Type B pancreatic cell (in vitro differentiated cells): ENCODE measurements at regions not wholly inside any gene's neighbourhood (a gene's known extent, or its start where the extent isn't known, plus 50 kb on each side); places are given as distances from the start of the nearest gene placed in this dataset.

ENCODE experiments used
- DNase-seq: peaks from one replicate; pipeline ENCODE4 v3.0.0; 2021; ENCODE audit warnings: mixed read lengths; ENCODE audit not compliant: unreplicated experiment; ENCODE audit errors: extremely low spot score
- H3K27ac Mint-ChIP-seq: 2 replicates; pipeline ENCODE4 v1.8.0; 2021; ENCODE audit warnings: mild to moderate bottlenecking, mixed read lengths
- H3K27me3 Mint-ChIP-seq: 2 replicates; pipeline ENCODE4 v1.8.0; 2021; ENCODE audit warnings: mixed read lengths
- H3K36me3 Mint-ChIP-seq: 2 replicates; pipeline ENCODE4 v1.8.0; 2021; ENCODE audit warnings: mixed read lengths
- H3K4me1 Mint-ChIP-seq: one replicate; pipeline ENCODE4 v1.8.0; 2021; ENCODE audit warnings: mixed read lengths; ENCODE audit not compliant: unreplicated experiment
- H3K4me3 Mint-ChIP-seq: 2 replicates; pipeline ENCODE4 v1.8.0; 2021; ENCODE audit warnings: mild to moderate bottlenecking, mixed read lengths
- H3K9me3 Mint-ChIP-seq: 2 replicates; pipeline ENCODE4 v1.8.0; 2021; ENCODE audit warnings: mixed read lengths
- TF ChIP-seq, protein P1 (sequence below): fragments of 200-600 bp; sonication (generic); conservative IDR thresholded peaks from 2 replicates; pipeline ENCODE4 v1.5.0; 2021; ENCODE audit warnings: antibody characterized with exemption, mild to moderate bottlenecking

DNA sequence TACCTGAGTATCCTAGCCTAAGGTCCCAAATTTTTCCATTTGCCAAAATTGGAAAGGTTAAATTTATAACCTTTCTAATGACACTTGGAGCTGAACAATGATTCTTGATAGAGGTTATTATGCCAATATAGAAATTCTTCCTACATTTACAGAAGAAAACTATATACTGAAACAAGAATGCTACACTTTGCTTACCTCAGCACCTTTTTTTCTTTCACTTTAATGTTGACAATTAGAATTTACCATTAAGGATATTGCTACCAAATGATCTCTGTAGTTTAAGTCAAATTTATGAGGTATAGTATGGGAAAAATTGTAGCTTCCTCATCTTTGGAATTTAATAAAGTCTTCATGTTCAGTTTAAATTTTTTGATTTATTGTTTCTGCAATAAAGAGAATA lies 577.0 kb downstream of the NR4A2 start:
- no peaks in the 10 kb centered on the region for H3K9me3 Mint-ChIP-seq
- H3K36me3 Mint-ChIP-seq = no peaks in the 10 kb centered on the region
- H3K4me1 Mint-ChIP-seq = no peaks in the 10 kb centered on the region
- DNase-seq = no peak
- H3K27me3 Mint-ChIP-seq = no peaks in the 10 kb centered on the region
- H3K27ac Mint-ChIP-seq = no peak overlapping the region
- H3K4me3 Mint-ChIP-seq = no peak overlapping the region
- TF ChIP-seq, protein P1, sequence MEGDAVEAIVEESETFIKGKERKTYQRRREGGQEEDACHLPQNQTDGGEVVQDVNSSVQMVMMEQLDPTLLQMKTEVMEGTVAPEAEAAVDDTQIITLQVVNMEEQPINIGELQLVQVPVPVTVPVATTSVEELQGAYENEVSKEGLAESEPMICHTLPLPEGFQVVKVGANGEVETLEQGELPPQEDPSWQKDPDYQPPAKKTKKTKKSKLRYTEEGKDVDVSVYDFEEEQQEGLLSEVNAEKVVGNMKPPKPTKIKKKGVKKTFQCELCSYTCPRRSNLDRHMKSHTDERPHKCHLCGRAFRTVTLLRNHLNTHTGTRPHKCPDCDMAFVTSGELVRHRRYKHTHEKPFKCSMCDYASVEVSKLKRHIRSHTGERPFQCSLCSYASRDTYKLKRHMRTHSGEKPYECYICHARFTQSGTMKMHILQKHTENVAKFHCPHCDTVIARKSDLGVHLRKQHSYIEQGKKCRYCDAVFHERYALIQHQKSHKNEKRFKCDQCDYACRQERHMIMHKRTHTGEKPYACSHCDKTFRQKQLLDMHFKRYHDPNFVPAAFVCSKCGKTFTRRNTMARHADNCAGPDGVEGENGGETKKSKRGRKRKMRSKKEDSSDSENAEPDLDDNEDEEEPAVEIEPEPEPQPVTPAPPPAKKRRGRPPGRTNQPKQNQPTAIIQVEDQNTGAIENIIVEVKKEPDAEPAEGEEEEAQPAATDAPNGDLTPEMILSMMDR = no peak

DNA sequence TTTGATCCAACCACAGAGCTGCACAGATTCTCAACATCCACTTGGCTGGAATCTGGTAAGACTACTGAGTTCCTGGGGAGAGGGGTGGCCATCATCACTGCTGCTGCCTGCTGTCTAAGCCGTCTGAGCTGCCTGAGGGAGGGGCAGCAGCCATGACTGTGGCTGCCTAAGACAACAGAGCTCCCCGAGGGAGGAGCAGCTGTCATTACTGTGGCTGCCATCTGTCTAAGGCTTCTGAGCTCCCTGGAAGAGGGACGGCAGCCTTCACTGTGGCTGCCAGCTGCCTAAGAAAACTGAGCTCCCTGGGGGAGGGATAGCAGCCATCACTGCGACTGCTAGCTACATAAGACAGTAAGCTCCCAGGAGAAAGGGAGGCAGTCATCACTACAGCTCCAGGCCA lies 584.4 kb downstream of the NR4A2 start:
- Mint-ChIP-seq H3K27me3 (no peaks in the 10 kb centered on the region), H3K9me3 (no peaks in the 10 kb centered on the region), H3K4me3 (no peak overlapping the region), H3K36me3 (no peaks in the 10 kb centered on the region), H3K27ac (no peak overlapping the region), H3K4me1 (no peaks in the 10 kb centered on the region)
- TF ChIP-seq, protein P1 = no peak
- no peak for DNase-seq

DNA sequence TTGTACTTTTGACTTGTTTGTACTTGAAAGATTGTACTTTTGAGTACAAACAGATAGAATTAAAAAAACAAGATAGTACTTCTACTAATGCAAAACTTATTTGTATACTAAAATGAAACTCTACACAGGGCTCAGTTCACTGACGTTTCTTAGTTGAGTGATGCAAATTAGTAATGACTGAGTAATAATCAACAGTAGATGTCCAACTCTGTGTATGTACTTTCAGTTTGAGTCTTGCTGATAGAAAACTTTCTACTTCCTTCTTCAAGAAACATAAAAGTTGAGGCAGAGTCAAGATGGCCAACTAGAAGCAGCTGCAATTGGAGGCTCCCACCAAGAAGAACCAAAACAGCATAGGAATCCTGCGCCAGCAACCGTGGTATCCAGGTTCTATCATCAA lies 585.0 kb downstream of the NR4A2 start:
- Mint-ChIP-seq H3K4me3 (no peak overlapping the region), H3K27ac (no peak overlapping the region), H3K27me3 (no peaks in the 10 kb centered on the region), H3K36me3 (no peaks in the 10 kb centered on the region), H3K4me1 (no peaks in the 10 kb centered on the region), H3K9me3 (no peaks in the 10 kb centered on the region)
- no peak for DNase-seq
- TF ChIP-seq, protein P1 = no peak

DNA sequence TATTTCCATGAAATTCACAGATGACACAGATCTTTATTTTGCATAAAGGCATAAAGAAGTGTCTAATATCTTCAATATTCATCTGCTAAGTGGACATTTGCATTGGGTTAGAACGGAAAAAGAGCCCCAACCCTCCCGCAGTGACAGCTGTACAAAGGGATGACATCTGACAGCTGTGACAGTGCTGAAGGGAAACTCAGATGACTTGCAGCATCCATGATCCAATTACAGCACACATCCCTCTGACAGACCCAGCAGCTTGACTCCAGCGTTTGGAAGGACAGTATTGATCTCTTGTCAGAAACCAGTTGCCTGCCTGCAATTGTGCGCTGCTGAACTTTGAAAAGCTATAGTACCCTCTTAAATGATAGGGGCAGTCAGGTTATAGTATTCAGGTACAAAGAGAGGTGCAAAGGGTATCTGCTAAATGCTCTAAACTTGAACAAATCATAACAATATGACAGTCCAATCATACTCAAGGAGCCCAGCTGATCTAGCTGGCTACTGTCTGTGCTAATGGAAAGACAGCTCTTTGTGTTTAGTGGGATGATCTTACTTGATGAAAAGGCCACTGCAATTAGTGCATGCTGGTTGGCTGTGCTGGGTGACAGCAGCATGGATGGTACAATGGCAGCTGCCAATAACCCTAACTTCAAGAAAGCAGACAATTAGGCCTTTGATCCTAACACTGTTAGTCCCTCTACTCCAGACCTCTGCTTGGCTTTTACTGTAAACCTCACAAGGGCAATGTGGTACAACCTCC lies 599.2 kb downstream of the NR4A2 start:
- no peaks in the 10 kb centered on the region for H3K4me1 Mint-ChIP-seq
- TF ChIP-seq, protein P1 = no peak

DNA sequence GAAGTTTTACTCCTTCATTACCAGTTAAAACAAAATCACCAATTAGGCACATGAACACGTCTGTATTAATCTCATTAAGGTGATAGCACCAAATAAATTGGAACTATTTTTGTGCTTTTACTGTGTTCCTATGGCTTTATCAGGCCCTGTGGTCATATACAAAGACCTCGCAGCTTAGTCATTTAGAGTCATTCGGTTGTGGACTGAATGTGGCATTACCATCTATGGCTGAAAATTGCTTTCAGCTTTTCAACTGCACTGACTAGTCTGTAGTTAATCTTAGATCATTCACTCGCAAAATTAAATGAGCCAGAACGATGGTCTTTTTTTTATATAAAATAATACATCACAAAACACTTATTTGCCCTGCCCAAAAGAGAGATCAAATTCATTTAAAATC lies 601.7 kb downstream of the NR4A2 start:
- TF ChIP-seq, protein P1 = no peak
- Mint-ChIP-seq H3K36me3 (no peaks in the 10 kb centered on the region), H3K4me3 (no peak overlapping the region), H3K27me3 (peaks cover 6% of the 10 kb centered on the region), H3K9me3 (no peaks in the 10 kb centered on the region), H3K4me1 (peaks cover 7% of the 10 kb centered on the region), H3K27ac (no peak overlapping the region)
- no peak for DNase-seq

More for the DNA sequence above, 599.2 kb downstream of the NR4A2 start:
- Mint-ChIP-seq H3K9me3 (no peaks in the 10 kb centered on the region), H3K27ac (no peak overlapping the region), H3K27me3 (peaks cover 4% of the 10 kb centered on the region), H3K4me3 (no peak overlapping the region), H3K36me3 (no peaks in the 10 kb centered on the region)
- DNase-seq = no peak
